ENCODE measurements at regions not wholly inside any gene's neighbourhood (a gene's known extent, or its start where the extent isn't known, plus 50 kb on each side); places are given as distances from the start of the nearest gene placed in this dataset.

DNA sequence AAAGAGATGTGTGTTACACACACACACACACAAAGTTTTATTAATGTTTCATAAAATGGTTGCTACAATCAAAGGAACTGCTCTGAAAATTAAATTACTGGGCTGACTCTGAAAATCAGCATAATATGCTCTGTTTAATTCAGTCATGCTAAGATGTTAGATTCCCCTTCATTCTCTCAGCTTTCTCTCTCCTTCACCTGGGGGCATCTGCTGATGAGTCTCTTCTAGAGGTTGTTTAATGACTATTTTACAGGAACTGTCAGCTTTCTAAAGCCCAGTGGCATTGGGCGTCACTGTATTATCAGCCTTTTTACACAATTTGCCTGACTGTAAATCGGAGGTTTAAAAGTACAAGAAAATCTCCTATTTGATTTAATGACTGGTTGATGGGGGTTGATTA lies 559.7 kb upstream of the POU3F2 start:
- H3K9ac ChIP-seq (ENCODE audit: low read length): no peak overlapping the region
- H3K27me3 ChIP-seq (ENCODE audit: control insufficient read depth, insufficient read depth, low read length): no peaks in the 10 kb centered on the region
- no peaks in the 10 kb centered on the region for H3K36me3 ChIP-seq (ENCODE audit: control insufficient read depth, insufficient read depth, low read length)
- H3K4me3 ChIP-seq (ENCODE audit: low read depth, low read length): no peak overlapping the region
- no peaks in the 10 kb centered on the region for H3K9me3 ChIP-seq (ENCODE audit: control insufficient read depth, insufficient read depth, low read depth, low read length)
- H3K27ac ChIP-seq (ENCODE audit: low read depth, low read length): no peak overlapping the region
- H3K4me1 ChIP-seq (ENCODE audit: control insufficient read depth, insufficient read depth, low read length): no peaks in the 10 kb centered on the region; the same call in 1 of the 2 replicates

- no peak overlapping the region for H3K27ac ChIP-seq (ENCODE audit: low read depth, low read length)
- no peak overlapping the region for H3K4me3 ChIP-seq (ENCODE audit: low read depth, low read length)
- no peak overlapping the region for H3K9ac ChIP-seq (ENCODE audit: low read length)
- no peaks in the 10 kb centered on the region for H3K36me3 ChIP-seq (ENCODE audit: control insufficient read depth, insufficient read depth, low read length)
- no peaks in the 10 kb centered on the region for H3K27me3 ChIP-seq (ENCODE audit: control insufficient read depth, insufficient read depth, low read length)
- H3K4me1 ChIP-seq (ENCODE audit: control insufficient read depth, insufficient read depth, low read length): no peaks in the 10 kb centered on the region; the same call in 1 of the 2 replicates
- no peaks in the 10 kb centered on the region for H3K9me3 ChIP-seq (ENCODE audit: control insufficient read depth, insufficient read depth, low read depth, low read length)
These were observed 553.9 kb upstream of the POU3F2 start for GRCh38 chr6:98280492-98280891.

DNA sequence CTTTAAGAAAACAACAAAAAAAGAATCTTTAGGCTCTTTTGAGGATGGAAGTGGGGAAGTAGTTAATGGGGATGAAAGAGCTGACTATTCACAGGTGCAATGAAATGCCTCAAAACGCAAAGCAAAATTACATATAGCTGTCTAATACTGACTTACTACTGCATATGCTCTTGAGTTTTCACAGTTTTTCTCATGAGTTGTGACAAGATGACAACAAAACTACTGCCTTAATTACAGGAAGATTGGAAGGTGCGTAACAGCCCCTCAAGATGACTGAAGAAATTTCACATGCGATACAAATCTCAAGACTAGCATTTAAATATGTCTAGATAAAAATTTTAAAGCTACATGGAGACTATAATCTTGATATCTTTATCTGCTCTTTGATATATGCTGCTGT lies 547.8 kb upstream of the POU3F2 start:
- Histone ChIP-seq H3K4me1 (ENCODE audit: control insufficient read depth, insufficient read depth, low read length) (no peaks in the 10 kb centered on the region), H3K9me3 (ENCODE audit: control insufficient read depth, insufficient read depth, low read depth, low read length) (no peaks in the 10 kb centered on the region), H3K27me3 (ENCODE audit: control insufficient read depth, insufficient read depth, low read length) (no peaks in the 10 kb centered on the region), H3K9ac (ENCODE audit: low read length) (no peak overlapping the region), H3K36me3 (ENCODE audit: control insufficient read depth, insufficient read depth, low read length) (no peaks in the 10 kb centered on the region), H3K4me3 (ENCODE audit: low read depth, low read length) (no peak overlapping the region), H3K27ac (ENCODE audit: low read depth, low read length) (no peak overlapping the region)

- Histone ChIP-seq H3K27ac (ENCODE audit: low read depth, low read length) (no peak overlapping the region), H3K9me3 (ENCODE audit: control insufficient read depth, insufficient read depth, low read depth, low read length) (no peaks in the 10 kb centered on the region), H3K27me3 (ENCODE audit: control insufficient read depth, insufficient read depth, low read length) (no peaks in the 10 kb centered on the region), H3K9ac (ENCODE audit: low read length) (no peak overlapping the region), H3K4me3 (ENCODE audit: low read depth, low read length) (no peak overlapping the region), H3K36me3 (ENCODE audit: control insufficient read depth, insufficient read depth, low read length) (no peaks in the 10 kb centered on the region), H3K4me1 (ENCODE audit: control insufficient read depth, insufficient read depth, low read length) (no peaks in the 10 kb centered on the region)
These were observed 546.5 kb upstream of the POU3F2 start for GRCh38 chr6:98287876-98288275.

DNA sequence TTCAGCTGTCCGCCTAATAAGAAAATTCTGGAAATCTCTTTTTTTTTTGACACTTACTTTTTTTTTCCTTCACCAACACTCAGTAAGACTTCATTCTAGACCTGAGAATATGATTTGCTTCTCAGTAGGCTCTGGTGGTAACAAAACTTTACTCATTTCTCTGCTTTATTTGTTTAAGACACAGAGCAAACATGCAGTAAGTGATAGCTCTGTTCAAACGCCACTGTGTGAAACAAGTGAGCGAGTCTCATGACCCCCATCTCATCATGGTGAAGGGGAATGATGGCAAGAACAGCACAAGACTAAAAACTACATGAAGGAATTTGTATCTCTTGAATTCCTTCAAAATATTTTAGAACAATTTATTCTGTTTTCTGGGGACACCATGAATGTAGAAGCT lies 541.6 kb upstream of the POU3F2 start:
- H3K36me3 ChIP-seq (ENCODE audit: control insufficient read depth, insufficient read depth, low read length): no peaks in the 10 kb centered on the region
- H3K27me3 ChIP-seq (ENCODE audit: control insufficient read depth, insufficient read depth, low read length): no peaks in the 10 kb centered on the region
- H3K4me1 ChIP-seq (ENCODE audit: control insufficient read depth, insufficient read depth, low read length): peaks cover 18% of the 10 kb centered on the region
- no peak overlapping the region for H3K27ac ChIP-seq (ENCODE audit: low read depth, low read length)
- H3K9me3 ChIP-seq (ENCODE audit: control insufficient read depth, insufficient read depth, low read depth, low read length): no peaks in the 10 kb centered on the region
- H3K4me3 ChIP-seq (ENCODE audit: low read depth, low read length): no peak overlapping the region
- no peak overlapping the region for H3K9ac ChIP-seq (ENCODE audit: low read length)

GRCh38 chr6:98295515-98296175 lies 538.7 kb upstream of the POU3F2 start:
- no peak overlapping the region for H3K27ac ChIP-seq (ENCODE audit: low read depth, low read length)
- H3K9me3 ChIP-seq (ENCODE audit: control insufficient read depth, insufficient read depth, low read depth, low read length): no peaks in the 10 kb centered on the region
- H3K9ac ChIP-seq (ENCODE audit: low read length): no peak overlapping the region
- no peaks in the 10 kb centered on the region for H3K27me3 ChIP-seq (ENCODE audit: control insufficient read depth, insufficient read depth, low read length)
- H3K36me3 ChIP-seq (ENCODE audit: control insufficient read depth, insufficient read depth, low read length): no peaks in the 10 kb centered on the region
- no peak overlapping the region for H3K4me3 ChIP-seq (ENCODE audit: low read depth, low read length)
- H3K4me1 ChIP-seq (ENCODE audit: control insufficient read depth, insufficient read depth, low read length): peaks cover 18% of the 10 kb centered on the region

DNA sequence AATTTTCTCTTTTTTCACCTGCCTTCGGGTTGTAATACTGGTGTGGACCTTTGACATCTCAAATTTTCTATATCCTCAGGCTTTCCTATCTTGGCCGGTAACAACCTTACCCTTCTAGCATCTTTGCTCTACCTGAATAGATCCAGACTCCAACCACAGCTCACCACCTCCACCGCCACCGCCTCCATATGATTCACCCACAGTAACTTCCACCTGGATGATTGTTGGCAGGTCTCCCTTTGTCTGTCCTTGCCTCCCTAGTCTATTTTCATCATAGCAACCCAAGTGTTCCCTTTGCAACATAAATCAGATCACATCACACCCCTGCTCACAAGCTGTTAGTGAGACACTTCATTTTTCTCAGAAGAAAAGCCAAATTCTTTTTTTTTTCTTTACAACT lies 525.8 kb upstream of the POU3F2 start:
- H3K4me3 ChIP-seq (ENCODE audit: low read depth, low read length): no peak overlapping the region
- no peak overlapping the region for H3K9ac ChIP-seq (ENCODE audit: low read length)
- H3K27ac ChIP-seq (ENCODE audit: low read depth, low read length): no peak overlapping the region

GRCh38 chr6:98310443-98310842 lies 523.9 kb upstream of the POU3F2 start:
- H3K9ac ChIP-seq (ENCODE audit: low read length): no peak overlapping the region
- no peak overlapping the region for H3K4me3 ChIP-seq (ENCODE audit: low read depth, low read length)
- no peak overlapping the region for H3K27ac ChIP-seq (ENCODE audit: low read depth, low read length)
- no peaks in the 10 kb centered on the region for H3K27me3 ChIP-seq (ENCODE audit: control insufficient read depth, insufficient read depth, low read length)
- H3K4me1 ChIP-seq (ENCODE audit: control insufficient read depth, insufficient read depth, low read length): peaks cover 9% of the 10 kb centered on the region; the same call in 1 of the 2 replicates
- no peaks in the 10 kb centered on the region for H3K36me3 ChIP-seq (ENCODE audit: control insufficient read depth, insufficient read depth, low read length)
- H3K9me3 ChIP-seq (ENCODE audit: control insufficient read depth, insufficient read depth, low read depth, low read length): no peaks in the 10 kb centered on the region

More for the DNA sequence above, 525.8 kb upstream of the POU3F2 start:
- Histone ChIP-seq H3K4me1 (ENCODE audit: control insufficient read depth, insufficient read depth, low read length) (peaks cover 9% of the 10 kb centered on the region; the same call in 1 of the 2 replicates), H3K9me3 (ENCODE audit: control insufficient read depth, insufficient read depth, low read depth, low read length) (no peaks in the 10 kb centered on the region), H3K27me3 (ENCODE audit: control insufficient read depth, insufficient read depth, low read length) (no peaks in the 10 kb centered on the region), H3K36me3 (ENCODE audit: control insufficient read depth, insufficient read depth, low read length) (no peaks in the 10 kb centered on the region)

DNA sequence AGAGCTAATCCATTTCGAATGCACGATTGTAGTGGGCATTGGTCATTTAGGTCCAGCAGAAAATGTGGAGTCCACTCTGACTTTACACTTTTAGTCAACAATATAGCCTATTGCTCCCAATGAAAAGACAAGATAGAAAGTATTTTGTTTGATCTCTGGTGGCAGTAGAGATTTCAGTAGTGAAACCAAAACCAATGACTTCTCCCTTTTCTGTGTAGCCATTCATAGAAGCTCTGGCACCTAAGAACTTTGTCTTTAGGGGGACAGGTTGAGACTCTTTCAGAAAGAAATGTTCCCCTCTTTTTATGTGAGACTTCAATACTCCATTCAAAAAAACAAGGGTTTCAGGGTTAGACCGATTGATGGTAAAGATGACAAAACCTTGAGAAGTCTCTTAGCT lies 510.8 kb upstream of the POU3F2 start:
- Histone ChIP-seq H3K9ac (ENCODE audit: low read length) (no peak overlapping the region), H3K27me3 (ENCODE audit: control insufficient read depth, insufficient read depth, low read length) (no peaks in the 10 kb centered on the region), H3K4me1 (ENCODE audit: control insufficient read depth, insufficient read depth, low read length) (peaks cover 3% of the 10 kb centered on the region; the same call in 1 of the 2 replicates)

GRCh38 chr6:98324446-98324845 lies 509.9 kb upstream of the POU3F2 start:
- peaks cover 3% of the 10 kb centered on the region; the same call in 1 of the 2 replicates for H3K4me1 ChIP-seq (ENCODE audit: control insufficient read depth, insufficient read depth, low read length)
- H3K27me3 ChIP-seq (ENCODE audit: control insufficient read depth, insufficient read depth, low read length): no peaks in the 10 kb centered on the region
- H3K36me3 ChIP-seq (ENCODE audit: control insufficient read depth, insufficient read depth, low read length): no peaks in the 10 kb centered on the region
- no peak overlapping the region for H3K27ac ChIP-seq (ENCODE audit: low read depth, low read length)
- no peak overlapping the region for H3K9ac ChIP-seq (ENCODE audit: low read length)
- H3K9me3 ChIP-seq (ENCODE audit: control insufficient read depth, insufficient read depth, low read depth, low read length): no peaks in the 10 kb centered on the region
- no peak overlapping the region for H3K4me3 ChIP-seq (ENCODE audit: low read depth, low read length)

More for the DNA sequence above, 510.8 kb upstream of the POU3F2 start:
- no peaks in the 10 kb centered on the region for H3K36me3 ChIP-seq (ENCODE audit: control insufficient read depth, insufficient read depth, low read length)
- H3K4me3 ChIP-seq (ENCODE audit: low read depth, low read length): no peak overlapping the region
- H3K9me3 ChIP-seq (ENCODE audit: control insufficient read depth, insufficient read depth, low read depth, low read length): no peaks in the 10 kb centered on the region
- H3K27ac ChIP-seq (ENCODE audit: low read depth, low read length): no peak overlapping the region

GRCh38 chr6:98325366-98325765 lies 509.0 kb upstream of the POU3F2 start:
- Histone ChIP-seq H3K4me1 (ENCODE audit: control insufficient read depth, insufficient read depth, low read length) (peaks cover 3% of the 10 kb centered on the region; the same call in 1 of the 2 replicates), H3K9me3 (ENCODE audit: control insufficient read depth, insufficient read depth, low read depth, low read length) (no peaks in the 10 kb centered on the region), H3K27me3 (ENCODE audit: control insufficient read depth, insufficient read depth, low read length) (no peaks in the 10 kb centered on the region), H3K27ac (ENCODE audit: low read depth, low read length) (no peak overlapping the region), H3K9ac (ENCODE audit: low read length) (no peak overlapping the region), H3K4me3 (ENCODE audit: low read depth, low read length) (no peak overlapping the region), H3K36me3 (ENCODE audit: control insufficient read depth, insufficient read depth, low read length) (no peaks in the 10 kb centered on the region)

Measured in HUES6 (cell line).